H1 (cell line): ENCODE measurements at regions not wholly inside any gene's neighbourhood (a gene's known extent, or its start where the extent isn't known, plus 50 kb on each side); places are given as distances from the start of the nearest gene placed in this dataset.

ENCODE experiments used
- CTCF ChIA-PET: fragments of 300-600 bp; sonication (Branson Sonifier 250); formaldehyde crosslinking; loops from one replicate; lab custom pipeline; 2021; ENCODE audit not compliant: partially characterized antibody; lab: Charles Lee
- POLR2A ChIA-PET: fragments of 300-600 bp; sonication (Branson Sonifier 250); formaldehyde crosslinking; loops from one replicate; lab custom pipeline; 2021; ENCODE audit warnings: inconsistent platforms; ENCODE audit not compliant: partially characterized antibody; lab: Charles Lee
- DNase-seq, 2 experiments: peaks; one replicate each; pipeline versions ENCODE4 v3.0.0 to v3.0.0-alpha.2; 2010 to 2022; ENCODE audit warnings: low spot score in 2 of 2, low read depth in 1 of 2, mixed read lengths in 1 of 2
- FAIRE-seq: peaks from 2 replicates; lab custom pipeline; 2011; peaks lifted over from hg19 to GRCh38; lab: Jason Lieb, UNC
- H2AFZ ChIP-seq: 2 replicates; pipeline ENCODE4 v1.8.1; 2012; ENCODE audit warnings: low read length, inconsistent platforms
- H2AK5ac ChIP-seq: 2 replicates; pipeline ENCODE4 v1.6.1; 2013; ENCODE audit warnings: low read depth, low read length
- H2BK120ac ChIP-seq: replicated peaks from 2 replicates; pipeline ENCODE3; 2013; ENCODE audit warnings: low read depth, low read length, inconsistent platforms
- H2BK12ac ChIP-seq: 2 replicates; pipeline ENCODE4 v1.6.1; 2013; ENCODE audit warnings: low read depth, low read length
- H2BK15ac ChIP-seq: 2 replicates; pipeline ENCODE4 v1.6.1; 2013; ENCODE audit warnings: low read length
- H2BK20ac ChIP-seq: 2 replicates; pipeline ENCODE4 v1.6.1; 2013; ENCODE audit warnings: low read length
- H2BK5ac ChIP-seq: 2 replicates; pipeline ENCODE4 v1.6.1; 2013; ENCODE audit warnings: low read depth, low read length
- H3K14ac ChIP-seq: 2 replicates; pipeline ENCODE4 v1.6.1; 2013; ENCODE audit warnings: inconsistent platforms; ENCODE audit not compliant: insufficient read length
- H3K18ac ChIP-seq: 2 replicates; pipeline ENCODE4 v1.6.1; 2013; ENCODE audit warnings: low read length; ENCODE audit errors: extremely low read depth
- H3K23ac ChIP-seq: 2 replicates; pipeline ENCODE4 v1.6.1; 2013; ENCODE audit warnings: inconsistent platforms; ENCODE audit not compliant: insufficient read length
- H3K23me2 ChIP-seq: 2 replicates; pipeline ENCODE4 v1.6.1; 2013; ENCODE audit warnings: low read depth, low read length
- H3K27ac ChIP-seq: 2 replicates; pipeline ENCODE4 v1.6.1; 2011; ENCODE audit warnings: low read depth, low read length, inconsistent platforms
- H3K27me3 ChIP-seq, 4 experiments: replicated peaks in 1 of 4; 1 replicate in 1 of 4; 2 replicates in 3 of 4; pipeline versions ENCODE4 v1.6.1 to v1.8.1; 2011 to 2013; ENCODE audit warnings: low read length in 3 of 4, mild to moderate bottlenecking in 3 of 4, inconsistent platforms in 2 of 4, mixed read lengths in 2 of 4, moderate library complexity in 1 of 4; ENCODE audit not compliant: control insufficient read depth in 3 of 4, insufficient read depth in 3 of 4; ENCODE audit errors: extremely low read depth in 1 of 4
- H3K36me3 ChIP-seq, 4 experiments: 2 replicates each; pipeline versions ENCODE4 v1.6.1 to v1.8.1; 2011 to 2013; ENCODE audit warnings: mild to moderate bottlenecking in 4 of 4, low read length in 3 of 4, moderate library complexity in 2 of 4, control low read depth in 1 of 4, inconsistent platforms in 1 of 4; ENCODE audit not compliant: insufficient read depth in 4 of 4, control insufficient read depth in 2 of 4
- H3K4ac ChIP-seq: replicated peaks from 2 replicates; pipeline ENCODE3; 2013; ENCODE audit warnings: low read length, low read depth, mixed read lengths, inconsistent platforms; ENCODE audit not compliant: insufficient read length
- H3K4me1 ChIP-seq, 4 experiments: replicated peaks in 1 of 4; 1 replicate in 1 of 4; 2 replicates in 3 of 4; pipeline versions ENCODE4 v1.6.1 to v1.8.1; 2011 to 2013; ENCODE audit warnings: low read length in 3 of 4, inconsistent platforms in 2 of 4, mixed read lengths in 1 of 4; ENCODE audit not compliant: insufficient read depth in 4 of 4, control insufficient read depth in 3 of 4
- H3K4me2 ChIP-seq, 2 experiments: 2 replicates each; pipeline versions ENCODE4 v1.6.1 to v1.8.1; 2011 to 2013; ENCODE audit warnings: low read depth in 2 of 2, low read length in 2 of 2, control low read depth in 1 of 2, inconsistent platforms in 1 of 2, mild to moderate bottlenecking in 1 of 2; ENCODE audit not compliant: insufficient read depth in 1 of 2
- H3K4me3 ChIP-seq, 4 experiments: fragments of 200-600, 300-600 bp in 1 of 4; sonication (generic), shearing (Covaris generic), sonication (Bioruptor Twin) in 1 of 4; 2 replicates each; pipeline versions ENCODE4 v1.5.1 to v1.8.1; 2011 to 2016; ENCODE audit warnings: low read length in 4 of 4, low read depth in 3 of 4, control low read depth in 2 of 4, inconsistent platforms in 2 of 4, mild to moderate bottlenecking in 2 of 4, mixed read lengths in 1 of 4, moderate library complexity in 1 of 4; ENCODE audit not compliant: insufficient read depth in 2 of 4; ENCODE audit errors: extremely low read depth in 1 of 4
- H3K56ac ChIP-seq: replicated peaks from 2 replicates; pipeline ENCODE3; 2013; ENCODE audit warnings: low read depth, mild to moderate bottlenecking, mixed read lengths, low read length, inconsistent platforms; ENCODE audit not compliant: insufficient read length
- H3K79me1 ChIP-seq: 2 replicates; pipeline ENCODE4 v1.6.1; 2013; ENCODE audit warnings: low read depth, low read length, control low read depth
- H3K79me2 ChIP-seq, 2 experiments: 2 replicates each; pipeline versions ENCODE4 v1.6.1 to v1.8.1; 2012 to 2013; ENCODE audit warnings: low read length in 2 of 2, mild to moderate bottlenecking in 2 of 2, inconsistent platforms in 1 of 2; ENCODE audit not compliant: insufficient read depth in 2 of 2, control insufficient read depth in 1 of 2
- H3K9ac ChIP-seq, 4 experiments: replicated peaks in 1 of 4; 1 replicate in 1 of 4; 2 replicates in 3 of 4; pipeline versions ENCODE4 v1.6.1 to v1.8.1; 2011 to 2013; ENCODE audit warnings: low read depth in 3 of 4, low read length in 3 of 4, control low read depth in 2 of 4, mild to moderate bottlenecking in 2 of 4, moderate library complexity in 2 of 4, inconsistent platforms in 1 of 4; ENCODE audit errors: extremely low read depth in 1 of 4
- H3K9me3 ChIP-seq, 2 experiments: 2 replicates each; pipeline versions ENCODE4 v1.6.1 to v1.8.1; 2012 to 2013; ENCODE audit warnings: mild to moderate bottlenecking in 2 of 2, moderate library complexity in 2 of 2, control low read depth in 1 of 2, inconsistent platforms in 1 of 2, low read depth in 1 of 2, low read length in 1 of 2, mixed read lengths in 1 of 2; ENCODE audit not compliant: insufficient read depth in 2 of 2
- H4K20me1 ChIP-seq, 2 experiments: replicated peaks in 1 of 2; 2 replicates each; pipeline versions ENCODE3 to v1.8.1; 2011 to 2013; ENCODE audit warnings: inconsistent platforms in 2 of 2, low read length in 2 of 2, mild to moderate bottlenecking in 1 of 2; ENCODE audit not compliant: insufficient read depth in 2 of 2, control insufficient read depth in 1 of 2
- H4K5ac ChIP-seq: 2 replicates; pipeline ENCODE4 v1.6.1; 2013; ENCODE audit warnings: low read length, low read depth, mixed read lengths, inconsistent platforms; ENCODE audit not compliant: insufficient read length
- H4K8ac ChIP-seq: 2 replicates; pipeline ENCODE4 v1.8.0; 2013; ENCODE audit warnings: mild to moderate bottlenecking, moderate library complexity, low read length, inconsistent platforms; ENCODE audit not compliant: insufficient read depth; ENCODE audit errors: extremely low read depth
- H4K91ac ChIP-seq: replicated peaks from 2 replicates; pipeline ENCODE3; 2013; ENCODE audit warnings: low read length, mixed read lengths, inconsistent platforms; ENCODE audit not compliant: insufficient read length
- CREB1 ChIP-seq: IDR thresholded peaks from 2 replicates; pipeline ENCODE4 v1.6.1; 2012; ENCODE audit warnings: inconsistent platforms
- CTBP2 ChIP-seq: IDR thresholded peaks from 2 replicates; pipeline ENCODE4 v1.7.0; 2011; ENCODE audit warnings: borderline replicate concordance, mild to moderate bottlenecking, moderate library complexity, mixed read lengths, low read length; ENCODE audit not compliant: insufficient read depth, insufficient read length
- JUN ChIP-seq: IDR thresholded peaks from 2 replicates; pipeline ENCODE4 v1.6.1; 2011; ENCODE audit warnings: low read depth, mild to moderate bottlenecking, improper control_type of control experiment, low read length
- PHF8 ChIP-seq: fragments of 200-600 bp; sonication (generic); conservative IDR thresholded peaks from 2 replicates; pipeline ENCODE4 v1.7.1; 2012; ENCODE audit warnings: low read depth, mild to moderate bottlenecking, inconsistent platforms, low read length, moderate library complexity
- POLR2A ChIP-seq, 2 experiments: IDR thresholded peaks; 1 replicate in 1 of 2; 2 replicates in 1 of 2; pipeline ENCODE4 v1.6.1; 2011; ENCODE audit warnings: low read depth in 2 of 2, low read length in 2 of 2, mild to moderate bottlenecking in 2 of 2; ENCODE audit errors: control extremely low read depth in 1 of 2
- POLR2AphosphoS5 ChIP-seq: IDR thresholded peaks from 2 replicates; pipeline ENCODE4 v1.6.1; 2011; ENCODE audit warnings: low read depth, low read length
- RFX5 ChIP-seq: IDR thresholded peaks from 2 replicates; pipeline ENCODE4 v1.6.1; 2011; ENCODE audit warnings: low read depth, low read length, improper control_type of control experiment, borderline replicate concordance
- RXRA ChIP-seq: IDR thresholded peaks from 2 replicates; pipeline ENCODE4 v1.6.1; 2011; ENCODE audit warnings: low read depth, mild to moderate bottlenecking, low read length, moderate library complexity; ENCODE audit not compliant: insufficient read depth
- TAF1 ChIP-seq: IDR thresholded peaks from 2 replicates; pipeline ENCODE4 v1.6.1; 2011; ENCODE audit warnings: mild to moderate bottlenecking, low read depth, low read length
- WGBS, 2 experiments: shearing (Covaris generic) in 1 of 2; methylation state at CpG; one replicate each; pipeline versions ENCODE4 v1.1.6 to v1.1.7; 2013 to 2015; ENCODE audit warnings: low lambda C conversion rate in 2 of 2, mixed read lengths in 2 of 2, inconsistent platforms in 1 of 2, low coverage in 1 of 2, missing lambda C conversion rate in 1 of 2; ENCODE audit not compliant: insufficient replicate concordance in 2 of 2, insufficient coverage in 1 of 2, insufficient read length in 1 of 2; ENCODE audit errors: extremely low coverage in 1 of 2, missing lambda C conversion rate in 1 of 2; 5-methylcytosine and 5-hydroxymethylcytosine counted together

- no peak overlapping the region for H3K9ac ChIP-seq
- no peak for TF ChIP-seq JUN
- TF ChIP-seq RFX5, result no peak
- TF ChIP-seq POLR2AphosphoS5, result no peak
- TF ChIP-seq RXRA, result no peak
- TF ChIP-seq POLR2A (IDR thresholded peaks at IDR 0.05; ENCODE audit: control extremely low read depth in 1 of 2, low read depth in 2 of 2, low read length in 2 of 2), result no peak
- no peak for TF ChIP-seq CTBP2
- TF ChIP-seq PHF8, result no peak
- no peak for TF ChIP-seq TAF1
- no peak for TF ChIP-seq CREB1
- TF ChIP-seq, all 59 proteins: peak for 0
- Histone ChIP-seq H4K5ac (no peak overlapping the region), H3K14ac (no peak overlapping the region), H3K36me3 (no peaks in the 10 kb centered on the region), H3K23me2 (no peaks in the 10 kb centered on the region), H4K91ac (no peak overlapping the region), H2BK20ac (no peak overlapping the region), H2AK5ac (no peak overlapping the region), H2BK15ac (no peak overlapping the region), H3K18ac (no peak overlapping the region), H3K27ac (no peak overlapping the region), H2BK120ac (no peak overlapping the region), H3K56ac (no peak overlapping the region), H3K4me1 (peaks cover 0 to 6% (median 1%) of the 10 kb centered on the region in 4 experiments; a peak in 3 of 7 replicates), H3K79me1 (no peaks in the 10 kb centered on the region), H3K4ac (no peak overlapping the region), H4K8ac (no peak overlapping the region), H3K4me2 (no peak overlapping the region), H3K27me3 (no peaks in the 10 kb centered on the region), H2BK5ac (no peak overlapping the region), H4K20me1 (no peaks in the 10 kb centered on the region), H2BK12ac (no peak overlapping the region), H3K4me3 (no peak overlapping the region), H3K79me2 (no peaks in the 10 kb centered on the region), H3K23ac (no peak overlapping the region), H3K9me3 (no peaks in the 10 kb centered on the region), H2AFZ (no peak overlapping the region)
- POLR2A ChIA-PET, result interaction anchor here (0.7 kb wide), 1 partner anchor 10 kb away, joined by 3 read pairs; no protein-coding TSS in a partner anchor
- CTCF ChIA-PET, result interaction anchor here (0.7 to 2.7 kb wide), 4 partner anchors 8 to 13 kb away, joined by 3 to 9 read pairs (median 4); no protein-coding TSS in a partner anchor
- 94% methylated on average over 3 of the region's 3 CpGs; no CpG with 5 or more reads in 1 of the 2 experiments for WGBS, 2 experiments
- FAIRE-seq (no peak), DNase-seq (no peak)
Observed at GRCh38 chr12:77315407-77315806, 250.0 kb upstream of the E2F7 start.
